Hepatocyte (in vitro differentiated cells): ENCODE measurements at regions not wholly inside any gene's neighbourhood (a gene's known extent, or its start where the extent isn't known, plus 50 kb on each side); places are given as distances from the start of the nearest gene placed in this dataset.

Experiments
- EZH2 ChIP-seq: fragments of 200-600 bp; sonication (generic); IDR thresholded peaks from 2 replicates; pipeline ENCODE4 v1.6.1; 2016; ENCODE audit warnings: antibody characterized with exemption, mild to moderate bottlenecking, borderline replicate concordance
- EZH2phosphoT487 ChIP-seq: fragments of 200-600 bp; sonication (generic); IDR thresholded peaks from one replicate; pipeline ENCODE4 v1.6.1; 2018; ENCODE audit warnings: antibody characterized with exemption, mild to moderate bottlenecking, low read depth, moderate library complexity; ENCODE audit not compliant: unreplicated experiment, severe bottlenecking
- TF ChIP-seq, protein P1 (sequence below): fragments of 200-600 bp; sonication (generic); IDR thresholded peaks from 2 replicates; pipeline ENCODE4 v1.5.1; 2016; ENCODE audit warnings: antibody characterized with exemption, mild to moderate bottlenecking; ENCODE audit not compliant: poor library complexity

DNA sequence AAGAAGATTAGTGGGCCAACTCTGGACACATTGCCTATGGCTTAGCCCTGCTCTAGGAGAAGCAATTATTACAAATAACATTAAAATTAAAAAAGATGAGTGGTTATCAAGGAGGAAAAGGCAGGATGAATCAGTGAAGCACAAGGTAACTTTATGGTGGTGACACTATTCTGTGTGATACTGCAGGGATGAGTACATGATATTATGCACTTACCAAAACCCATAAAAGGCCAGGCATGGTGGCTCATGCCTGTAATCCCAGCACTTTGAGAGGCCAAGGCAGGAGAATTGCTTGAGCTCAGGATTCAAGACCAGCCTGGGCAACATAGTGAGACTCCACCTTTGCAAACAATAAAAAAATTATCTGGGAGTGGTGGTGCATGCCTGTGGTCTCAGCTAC lies 344.3 kb upstream of the CDIN1 start:
- TF ChIP-seq, protein P1, sequence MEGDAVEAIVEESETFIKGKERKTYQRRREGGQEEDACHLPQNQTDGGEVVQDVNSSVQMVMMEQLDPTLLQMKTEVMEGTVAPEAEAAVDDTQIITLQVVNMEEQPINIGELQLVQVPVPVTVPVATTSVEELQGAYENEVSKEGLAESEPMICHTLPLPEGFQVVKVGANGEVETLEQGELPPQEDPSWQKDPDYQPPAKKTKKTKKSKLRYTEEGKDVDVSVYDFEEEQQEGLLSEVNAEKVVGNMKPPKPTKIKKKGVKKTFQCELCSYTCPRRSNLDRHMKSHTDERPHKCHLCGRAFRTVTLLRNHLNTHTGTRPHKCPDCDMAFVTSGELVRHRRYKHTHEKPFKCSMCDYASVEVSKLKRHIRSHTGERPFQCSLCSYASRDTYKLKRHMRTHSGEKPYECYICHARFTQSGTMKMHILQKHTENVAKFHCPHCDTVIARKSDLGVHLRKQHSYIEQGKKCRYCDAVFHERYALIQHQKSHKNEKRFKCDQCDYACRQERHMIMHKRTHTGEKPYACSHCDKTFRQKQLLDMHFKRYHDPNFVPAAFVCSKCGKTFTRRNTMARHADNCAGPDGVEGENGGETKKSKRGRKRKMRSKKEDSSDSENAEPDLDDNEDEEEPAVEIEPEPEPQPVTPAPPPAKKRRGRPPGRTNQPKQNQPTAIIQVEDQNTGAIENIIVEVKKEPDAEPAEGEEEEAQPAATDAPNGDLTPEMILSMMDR: no peak
- TF ChIP-seq EZH2phosphoT487: no peak
- no peak for TF ChIP-seq EZH2
